K562 (cell line): ENCODE measurements at regions not wholly inside any gene's neighbourhood (a gene's known extent, or its start where the extent isn't known, plus 50 kb on each side); places are given as distances from the start of the nearest gene placed in this dataset.

Experiments
- ARID1B ChIP-seq: fragments of 450-650 bp; IDR thresholded peaks from 2 replicates; pipeline ENCODE4 v1.6.1; 2016; ENCODE audit warnings: antibody characterized with exemption, mild to moderate bottlenecking, inconsistent platforms
- ATF6 ChIP-seq: sonication (generic); formaldehyde crosslinking; IDR thresholded peaks from 2 replicates; pipeline ENCODE4 v1.4.0; 2020; ENCODE audit warnings: mild to moderate bottlenecking, missing genetic modification reagents
- CBFA2T3 ChIP-seq: fragments of 450-650 bp; IDR thresholded peaks from 2 replicates; pipeline ENCODE4 v1.6.1; 2017
- CHD1 ChIP-seq: fragments of 200-600 bp; sonication (generic); IDR thresholded peaks from one replicate; pipeline ENCODE4 v1.6.1; 2012; ENCODE audit warnings: mild to moderate bottlenecking, moderate library complexity, low read length, inconsistent platforms
- DLX4 ChIP-seq: fragments of 250-450 bp; sonication (Bioruptor Pico); IDR thresholded peaks from 2 replicates; pipeline ENCODE4 v1.6.1; 2021; ENCODE audit warnings: mild to moderate bottlenecking
- ELF4 ChIP-seq: fragments of 450-650 bp; formaldehyde crosslinking; IDR thresholded peaks from 2 replicates; pipeline ENCODE4 v1.4.0; 2022; ENCODE audit warnings: missing genetic modification characterization
- HDAC1 ChIP-seq, 2 experiments: fragments of 450-650 bp; IDR thresholded peaks; 2 replicates each; pipeline ENCODE4 v1.6.1; 2016 to 2017; ENCODE audit warnings: inconsistent platforms in 1 of 2, mild to moderate bottlenecking in 1 of 2, moderate library complexity in 1 of 2
- HDAC3 ChIP-seq: fragments of 450-650 bp; IDR thresholded peaks from 2 replicates; pipeline ENCODE4 v1.6.1; 2018; ENCODE audit warnings: borderline replicate concordance, mild to moderate bottlenecking, moderate library complexity; ENCODE audit not compliant: partially characterized antibody
- KDM5B ChIP-seq: fragments of 200-600 bp; sonication (generic); IDR thresholded peaks from 2 replicates; pipeline ENCODE4 v1.6.1; 2012; ENCODE audit warnings: low read depth, mild to moderate bottlenecking, moderate library complexity, low read length, control low read depth, inconsistent platforms; ENCODE audit not compliant: insufficient replicate concordance
- KLF6 ChIP-seq: fragments of 250-450 bp; sonication (Bioruptor Pico); IDR thresholded peaks from 2 replicates; pipeline ENCODE4 v1.4.0; 2020; ENCODE audit warnings: mild to moderate bottlenecking, moderate library complexity, borderline replicate concordance
- MAFK ChIP-seq: IDR thresholded peaks from 2 replicates; pipeline ENCODE4 v1.6.1; 2011; ENCODE audit warnings: low read length, improper control_type of control experiment
- POLR2AphosphoS2 ChIP-seq: IDR thresholded peaks from 2 replicates; pipeline ENCODE4 v1.6.1; 2012; ENCODE audit warnings: low read length, improper control_type of control experiment
- POLR2B ChIP-seq: fragments of 450-650 bp; IDR thresholded peaks from 2 replicates; pipeline ENCODE4 v1.6.1; 2018; ENCODE audit warnings: low read depth; ENCODE audit not compliant: partially characterized antibody
- SAFB2 ChIP-seq: fragments of 200-400 bp; formaldehyde crosslinking; IDR thresholded peaks from 2 replicates; pipeline ENCODE4 v1.6.1; 2018; ENCODE audit warnings: borderline replicate concordance, low read length, low read depth, moderate library complexity; ENCODE audit not compliant: severe bottlenecking
- SMARCA4 ChIP-seq: fragments of 450-650 bp; IDR thresholded peaks from 2 replicates; pipeline ENCODE4 v1.6.1; 2016
- TAF7 ChIP-seq: fragments of 450-650 bp; IDR thresholded peaks from 2 replicates; pipeline ENCODE4 v1.6.1; 2016; ENCODE audit warnings: missing genetic modification characterization, missing compliant biosample characterization
- TRIM24 ChIP-seq, 2 experiments: fragments of 450-650 bp; IDR thresholded peaks; 2 replicates each; pipeline ENCODE4 v1.6.1; 2016
- ZNF184 ChIP-seq: sonication (generic); formaldehyde crosslinking; IDR thresholded peaks from 2 replicates; pipeline ENCODE4 v1.5.0; 2020; ENCODE audit warnings: missing genetic modification reagents
- ZNF282 ChIP-seq: sonication (generic); formaldehyde crosslinking; IDR thresholded peaks from 2 replicates; pipeline ENCODE4 v1.8.1; 2023; ENCODE audit warnings: missing genetic modification reagents
- ZNF764 ChIP-seq: fragments of 250-450 bp; sonication (Bioruptor Pico); IDR thresholded peaks from 2 replicates; pipeline ENCODE4 v1.4.0; 2020; ENCODE audit warnings: low read depth, mild to moderate bottlenecking, moderate library complexity
- ZZZ3 ChIP-seq: fragments of 450-650 bp; IDR thresholded peaks from 2 replicates; pipeline ENCODE4 v1.6.1; 2016; ENCODE audit warnings: antibody characterized with exemption, mild to moderate bottlenecking, moderate library complexity
- TF ChIP-seq, protein P1 (sequence below): fragments of 450-650 bp; IDR thresholded peaks from 2 replicates; pipeline ENCODE4 v1.7.0; 2016; ENCODE audit warnings: borderline replicate concordance
- TF ChIP-seq, protein P2 (sequence below): fragments of 450-650 bp; IDR thresholded peaks from 2 replicates; pipeline ENCODE4 v1.6.1; 2017; ENCODE audit warnings: mild to moderate bottlenecking, moderate library complexity
- TF ChIP-seq, protein P3 (sequence below): sonication (generic); formaldehyde crosslinking; IDR thresholded peaks from 2 replicates; pipeline ENCODE4 v1.8.1; 2023; ENCODE audit warnings: mild to moderate bottlenecking, missing genetic modification reagents, moderate library complexity

DNA sequence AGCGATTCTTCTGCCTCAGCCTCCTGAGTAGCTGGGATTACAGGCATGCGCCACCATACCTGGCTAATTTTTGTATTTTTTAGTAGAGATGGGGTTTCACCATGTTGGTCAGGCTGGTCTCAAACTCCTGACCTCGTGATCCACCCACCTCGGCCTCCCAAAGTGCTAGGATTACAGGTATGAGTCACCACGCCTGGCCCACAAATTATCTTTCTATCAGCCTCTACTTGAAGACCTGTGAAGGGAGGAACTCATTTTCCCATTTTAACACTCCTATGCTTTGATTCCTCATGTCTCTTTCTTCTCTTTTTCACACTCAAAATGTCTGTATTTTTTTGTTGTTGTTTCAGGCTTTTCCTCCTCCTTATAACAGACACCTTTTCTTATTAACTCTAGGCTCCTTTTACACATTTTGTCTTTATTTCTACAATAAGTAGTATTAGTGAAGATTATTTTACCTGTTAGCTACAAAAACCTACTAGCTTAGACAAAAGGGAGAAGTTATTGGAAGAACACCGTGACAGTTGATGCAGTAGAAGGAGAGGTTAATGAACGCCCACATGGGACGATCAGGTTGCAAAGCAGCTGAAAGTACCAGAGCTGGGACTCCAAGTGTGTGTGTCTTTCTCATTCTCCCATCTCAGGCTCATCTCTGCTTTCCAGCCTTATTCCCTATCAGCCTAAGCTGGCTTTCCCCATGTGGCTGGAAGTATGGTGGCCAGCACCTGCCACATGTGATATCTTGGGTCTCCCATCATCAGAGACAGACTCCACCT is 97.6 kb upstream of the AGAP1 start (continued):
- TF ChIP-seq ARID1B (peak; percentile 33; the same call in 1 of the 2 replicates), DLX4 (CRISPR knock-in tag) (no peak), KLF6 (CRISPR knock-in tag) (no peak), HDAC3 (no peak), SAFB2 (no peak), MAFK (no peak), ZNF764 (no peak), CBFA2T3 (no peak), POLR2AphosphoS2 (no peak), POLR2B (no peak), SMARCA4 (0 out of 2 replicates have a peak, but pooled peaks have one; percentile 26), KDM5B (no peak), HDAC1 (IDR thresholded peaks at IDR 0.05) (no peak), CHD1 (no peak), ELF4 (no peak), TRIM24 (IDR thresholded peaks at IDR 0.05) (no peak), TAF7 (tag) (no peak), ZZZ3 (no peak), ZNF282 (CRISPR knock-in tag) (no peak), ATF6 (no peak), ZNF184 (CRISPR knock-in tag) (no peak)
- TF ChIP-seq, protein P1, sequence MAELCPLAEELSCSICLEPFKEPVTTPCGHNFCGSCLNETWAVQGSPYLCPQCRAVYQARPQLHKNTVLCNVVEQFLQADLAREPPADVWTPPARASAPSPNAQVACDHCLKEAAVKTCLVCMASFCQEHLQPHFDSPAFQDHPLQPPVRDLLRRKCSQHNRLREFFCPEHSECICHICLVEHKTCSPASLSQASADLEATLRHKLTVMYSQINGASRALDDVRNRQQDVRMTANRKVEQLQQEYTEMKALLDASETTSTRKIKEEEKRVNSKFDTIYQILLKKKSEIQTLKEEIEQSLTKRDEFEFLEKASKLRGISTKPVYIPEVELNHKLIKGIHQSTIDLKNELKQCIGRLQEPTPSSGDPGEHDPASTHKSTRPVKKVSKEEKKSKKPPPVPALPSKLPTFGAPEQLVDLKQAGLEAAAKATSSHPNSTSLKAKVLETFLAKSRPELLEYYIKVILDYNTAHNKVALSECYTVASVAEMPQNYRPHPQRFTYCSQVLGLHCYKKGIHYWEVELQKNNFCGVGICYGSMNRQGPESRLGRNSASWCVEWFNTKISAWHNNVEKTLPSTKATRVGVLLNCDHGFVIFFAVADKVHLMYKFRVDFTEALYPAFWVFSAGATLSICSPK = no peak
- TF ChIP-seq, protein P2, sequence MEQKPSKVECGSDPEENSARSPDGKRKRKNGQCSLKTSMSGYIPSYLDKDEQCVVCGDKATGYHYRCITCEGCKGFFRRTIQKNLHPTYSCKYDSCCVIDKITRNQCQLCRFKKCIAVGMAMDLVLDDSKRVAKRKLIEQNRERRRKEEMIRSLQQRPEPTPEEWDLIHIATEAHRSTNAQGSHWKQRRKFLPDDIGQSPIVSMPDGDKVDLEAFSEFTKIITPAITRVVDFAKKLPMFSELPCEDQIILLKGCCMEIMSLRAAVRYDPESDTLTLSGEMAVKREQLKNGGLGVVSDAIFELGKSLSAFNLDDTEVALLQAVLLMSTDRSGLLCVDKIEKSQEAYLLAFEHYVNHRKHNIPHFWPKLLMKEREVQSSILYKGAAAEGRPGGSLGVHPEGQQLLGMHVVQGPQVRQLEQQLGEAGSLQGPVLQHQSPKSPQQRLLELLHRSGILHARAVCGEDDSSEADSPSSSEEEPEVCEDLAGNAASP = no peak
- TF ChIP-seq, protein P3, sequence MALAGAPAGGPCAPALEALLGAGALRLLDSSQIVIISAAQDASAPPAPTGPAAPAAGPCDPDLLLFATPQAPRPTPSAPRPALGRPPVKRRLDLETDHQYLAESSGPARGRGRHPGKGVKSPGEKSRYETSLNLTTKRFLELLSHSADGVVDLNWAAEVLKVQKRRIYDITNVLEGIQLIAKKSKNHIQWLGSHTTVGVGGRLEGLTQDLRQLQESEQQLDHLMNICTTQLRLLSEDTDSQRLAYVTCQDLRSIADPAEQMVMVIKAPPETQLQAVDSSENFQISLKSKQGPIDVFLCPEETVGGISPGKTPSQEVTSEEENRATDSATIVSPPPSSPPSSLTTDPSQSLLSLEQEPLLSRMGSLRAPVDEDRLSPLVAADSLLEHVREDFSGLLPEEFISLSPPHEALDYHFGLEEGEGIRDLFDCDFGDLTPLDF = no peak
